ENCODE measurements at regions not wholly inside any gene's neighbourhood (a gene's known extent, or its start where the extent isn't known, plus 50 kb on each side); places are given as distances from the start of the nearest gene placed in this dataset.

GRCh38 chr12:115043079-115043478 lies 359.1 kb upstream of the TBX3 start:
- DNase-seq (ENCODE audit: insufficient read length, low spot score) (no peak), FAIRE-seq (no peak)
- TF ChIP-seq POLR2A (IDR thresholded peaks at IDR 0.05; ENCODE audit: low read depth, low read length) = no peak

- TF ChIP-seq POLR2A (IDR thresholded peaks at IDR 0.05; ENCODE audit: low read depth, low read length) = no peak
- no peak for FAIRE-seq
- DNase-seq (ENCODE audit: insufficient read length, low spot score) = no peak
Measured at GRCh38 chr12:115042341-115042740, 358.4 kb upstream of the TBX3 start.

GRCh38 chr12:115037830-115038229 lies 353.9 kb upstream of the TBX3 start:
- no peak for DNase-seq (ENCODE audit: insufficient read length, low spot score)
- no peak for TF ChIP-seq POLR2A (IDR thresholded peaks at IDR 0.05; ENCODE audit: low read depth, low read length)
- no peak for FAIRE-seq

- no peak for TF ChIP-seq POLR2A (IDR thresholded peaks at IDR 0.05; ENCODE audit: low read depth, low read length)
- FAIRE-seq (no peak), DNase-seq (ENCODE audit: insufficient read length, low spot score) (no peak)
Measured at GRCh38 chr12:115035535-115036107, 351.6 kb upstream of the TBX3 start.

DNA sequence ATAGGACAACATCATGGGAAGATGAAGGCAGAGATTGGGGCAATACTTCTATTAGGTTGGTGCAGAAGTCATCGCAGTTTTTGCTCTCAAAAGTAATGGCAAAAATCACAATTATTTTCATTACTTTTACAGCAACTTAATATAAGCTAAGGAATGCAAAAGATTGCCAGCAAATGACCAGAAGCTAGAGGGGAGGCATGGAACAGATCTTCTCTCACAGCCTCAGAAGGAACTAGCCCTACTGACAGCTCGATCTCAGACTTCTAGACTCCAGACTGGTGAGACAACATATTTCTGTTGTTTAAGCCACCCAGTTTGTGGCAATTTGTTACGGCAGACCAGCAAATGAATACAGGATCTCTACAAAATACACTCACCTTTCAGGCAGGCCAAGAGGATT lies 348.5 kb upstream of the TBX3 start:
- FAIRE-seq = no peak
- TF ChIP-seq POLR2A (IDR thresholded peaks at IDR 0.05; ENCODE audit: low read depth, low read length) = no peak

DNA sequence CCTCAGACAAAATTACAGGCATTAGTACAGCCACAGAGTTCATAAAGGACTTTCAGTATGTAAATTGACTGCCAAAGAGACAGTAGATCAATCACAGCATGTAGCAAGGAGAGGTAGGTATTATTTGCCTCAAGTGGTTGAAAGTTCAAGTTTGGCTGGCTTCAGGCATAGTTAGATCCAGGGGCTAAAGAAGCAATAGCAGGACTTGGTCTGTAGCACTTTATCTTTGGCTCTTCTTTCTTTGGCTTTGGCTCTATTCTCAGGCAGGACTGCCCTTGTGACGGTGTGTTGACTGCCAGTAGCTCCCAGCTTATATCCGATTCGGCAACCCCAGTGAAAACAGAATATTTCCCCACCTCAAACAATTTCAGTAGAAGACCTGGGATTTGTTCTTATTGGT lies 346.0 kb upstream of the TBX3 start:
- no peak for FAIRE-seq
- TF ChIP-seq POLR2A (IDR thresholded peaks at IDR 0.05; ENCODE audit: low read depth, low read length) = no peak
- DNase-seq (ENCODE audit: insufficient read length, low spot score) = no peak

More for the DNA sequence above, 348.5 kb upstream of the TBX3 start:
- DNase-seq (ENCODE audit: insufficient read length, low spot score) = no peak

GRCh38 chr12:115024531-115024930 lies 340.6 kb upstream of the TBX3 start:
- FAIRE-seq (no peak), DNase-seq (ENCODE audit: insufficient read length, low spot score) (no peak)
- TF ChIP-seq POLR2A (IDR thresholded peaks at IDR 0.05; ENCODE audit: low read depth, low read length) = no peak

- no peak for DNase-seq (ENCODE audit: insufficient read length, low spot score)
- no peak for FAIRE-seq
- no peak for TF ChIP-seq POLR2A (IDR thresholded peaks at IDR 0.05; ENCODE audit: low read depth, low read length)
Measured at GRCh38 chr12:115023279-115024265, 339.6 kb upstream of the TBX3 start.

DNA sequence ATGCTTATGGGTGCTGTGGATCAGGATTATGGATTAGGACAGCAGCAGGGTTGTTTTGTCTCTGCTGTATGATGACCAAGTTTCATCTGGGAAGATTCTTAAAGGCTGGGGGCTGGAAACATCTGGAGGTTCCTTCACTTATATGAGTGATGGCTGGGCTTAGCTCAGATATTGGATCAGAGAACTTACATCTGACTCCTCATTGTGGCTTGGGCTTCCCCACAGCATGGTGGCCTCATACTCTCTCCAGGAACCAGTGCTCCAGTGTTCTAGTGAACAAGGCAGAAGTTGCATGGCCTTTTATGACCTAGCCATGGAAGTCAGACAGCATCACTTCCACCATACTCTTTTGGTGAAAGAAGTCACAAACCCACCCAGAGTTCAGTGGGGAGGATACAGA lies 336.1 kb upstream of the TBX3 start:
- DNase-seq (ENCODE audit: insufficient read length, low spot score) (no peak), FAIRE-seq (no peak)
- TF ChIP-seq POLR2A (IDR thresholded peaks at IDR 0.05; ENCODE audit: low read depth, low read length) = no peak

GRCh38 chr12:115017346-115017745 lies 333.4 kb upstream of the TBX3 start:
- TF ChIP-seq POLR2A (IDR thresholded peaks at IDR 0.05; ENCODE audit: low read depth, low read length) = no peak
- no peak for FAIRE-seq

GRCh38 chr12:115013236-115013981 lies 329.4 kb upstream of the TBX3 start:
- DNase-seq (ENCODE audit: insufficient read length, low spot score) (no peak), FAIRE-seq (no peak)
- TF ChIP-seq POLR2A (IDR thresholded peaks at IDR 0.05; ENCODE audit: low read depth, low read length) = no peak

More at GRCh38 chr12:115017346-115017745, 333.4 kb upstream of the TBX3 start:
- no peak for DNase-seq (ENCODE audit: insufficient read length, low spot score)

GRCh38 chr12:115012861-115013235 lies 328.9 kb upstream of the TBX3 start:
- TF ChIP-seq POLR2A (IDR thresholded peaks at IDR 0.05; ENCODE audit: low read depth, low read length) = no peak
- no peak for DNase-seq (ENCODE audit: insufficient read length, low spot score)
- FAIRE-seq = no peak

- TF ChIP-seq POLR2A (IDR thresholded peaks at IDR 0.05; ENCODE audit: low read depth, low read length) = no peak
Measured at GRCh38 chr12:115011703-115012102, 327.7 kb upstream of the TBX3 start.

GRCh38 chr12:115010324-115010995 lies 326.5 kb upstream of the TBX3 start:
- DNase-seq (ENCODE audit: insufficient read length, low spot score) = no peak
- no peak for TF ChIP-seq POLR2A (IDR thresholded peaks at IDR 0.05; ENCODE audit: low read depth, low read length)
- no peak for FAIRE-seq

More at GRCh38 chr12:115011703-115012102, 327.7 kb upstream of the TBX3 start:
- FAIRE-seq (no peak), DNase-seq (ENCODE audit: insufficient read length, low spot score) (no peak)

All from H54 (cell line).